ENCODE measurements at regions not wholly inside any gene's neighbourhood (a gene's known extent, or its start where the extent isn't known, plus 50 kb on each side); places are given as distances from the start of the nearest gene placed in this dataset.
"Not testable (repeated sequence)": the region's sequence is repeated elsewhere in the genome, so short reads cannot be mapped to it uniquely, and the experiment has no call there.

GRCh38 chr3:82761858-82762257 lies 1000.4 kb upstream of the GBE1 start:
- DNase-seq (ENCODE audit: low read depth): no peak

- no peak for DNase-seq (ENCODE audit: low read depth)
Observed at GRCh38 chr3:82745544-82745943, 984.1 kb upstream of the GBE1 start.

GRCh38 chr3:82743196-82743595 lies 981.8 kb upstream of the GBE1 start:
- DNase-seq (ENCODE audit: low read depth): no peak

- DNase-seq (ENCODE audit: low read depth): no peak
Observed at GRCh38 chr3:82741346-82741745, 979.9 kb upstream of the GBE1 start.

GRCh38 chr3:82739390-82739789 lies 977.9 kb upstream of the GBE1 start:
- DNase-seq (ENCODE audit: low read depth): no peak

- DNase-seq (ENCODE audit: low read depth): no peak
Observed at GRCh38 chr3:82736696-82737277, 975.3 kb upstream of the GBE1 start.

GRCh38 chr3:82715091-82715856 lies 953.8 kb upstream of the GBE1 start:
- DNase-seq (ENCODE audit: low read depth): peak; percentile 1

GRCh38 chr3:82707035-82707434 lies 945.6 kb upstream of the GBE1 start:
- DNase-seq (ENCODE audit: low read depth): no peak

GRCh38 chr3:82685761-82686160 lies 924.3 kb upstream of the GBE1 start:
- DNase-seq (ENCODE audit: low read depth): no peak

GRCh38 chr3:82676356-82677026 lies 915.0 kb upstream of the GBE1 start:
- no peak for DNase-seq (ENCODE audit: low read depth)

GRCh38 chr3:82672966-82673365 lies 911.5 kb upstream of the GBE1 start:
- DNase-seq (ENCODE audit: low read depth): no peak

GRCh38 chr3:82671466-82671865 lies 910.0 kb upstream of the GBE1 start:
- DNase-seq (ENCODE audit: low read depth): no peak

GRCh38 chr3:82654708-82655107 lies 893.3 kb upstream of the GBE1 start:
- no peak for DNase-seq (ENCODE audit: low read depth)

GRCh38 chr3:82643948-82644347 lies 882.5 kb upstream of the GBE1 start:
- no peak for DNase-seq (ENCODE audit: low read depth)

GRCh38 chr3:82641701-82642100 lies 880.3 kb upstream of the GBE1 start:
- no peak for DNase-seq (ENCODE audit: low read depth)

- no peak for DNase-seq (ENCODE audit: low read depth)
Observed at GRCh38 chr3:82640254-82640653, 878.8 kb upstream of the GBE1 start.

- no peak for DNase-seq (ENCODE audit: low read depth)
Observed at GRCh38 chr3:82637574-82637973, 876.1 kb upstream of the GBE1 start.

GRCh38 chr3:82636177-82636576 lies 874.7 kb upstream of the GBE1 start:
- DNase-seq (ENCODE audit: low read depth): no peak

- DNase-seq (ENCODE audit: low read depth): no peak
Observed at GRCh38 chr3:82633319-82633718, 871.9 kb upstream of the GBE1 start.

GRCh38 chr3:82629937-82630336 lies 868.5 kb upstream of the GBE1 start:
- DNase-seq (ENCODE audit: low read depth): no peak

GRCh38 chr3:82628385-82629014 lies 867.1 kb upstream of the GBE1 start:
- no peak for DNase-seq (ENCODE audit: low read depth)

- DNase-seq (ENCODE audit: low read depth): no peak
Observed at GRCh38 chr3:82627733-82628132, 866.3 kb upstream of the GBE1 start.

GRCh38 chr3:82620744-82621143 lies 859.3 kb upstream of the GBE1 start:
- DNase-seq (ENCODE audit: low read depth): not testable (repeated sequence)

All from Daoy (cell line).